ENCODE measurements at regions not wholly inside any gene's neighbourhood (a gene's known extent, or its start where the extent isn't known, plus 50 kb on each side); places are given as distances from the start of the nearest gene placed in this dataset.

GRCh38 chr15:87387766-87388165, 868.8 kb downstream of the NTRK3 start:
- TF ChIP-seq, protein P1, sequence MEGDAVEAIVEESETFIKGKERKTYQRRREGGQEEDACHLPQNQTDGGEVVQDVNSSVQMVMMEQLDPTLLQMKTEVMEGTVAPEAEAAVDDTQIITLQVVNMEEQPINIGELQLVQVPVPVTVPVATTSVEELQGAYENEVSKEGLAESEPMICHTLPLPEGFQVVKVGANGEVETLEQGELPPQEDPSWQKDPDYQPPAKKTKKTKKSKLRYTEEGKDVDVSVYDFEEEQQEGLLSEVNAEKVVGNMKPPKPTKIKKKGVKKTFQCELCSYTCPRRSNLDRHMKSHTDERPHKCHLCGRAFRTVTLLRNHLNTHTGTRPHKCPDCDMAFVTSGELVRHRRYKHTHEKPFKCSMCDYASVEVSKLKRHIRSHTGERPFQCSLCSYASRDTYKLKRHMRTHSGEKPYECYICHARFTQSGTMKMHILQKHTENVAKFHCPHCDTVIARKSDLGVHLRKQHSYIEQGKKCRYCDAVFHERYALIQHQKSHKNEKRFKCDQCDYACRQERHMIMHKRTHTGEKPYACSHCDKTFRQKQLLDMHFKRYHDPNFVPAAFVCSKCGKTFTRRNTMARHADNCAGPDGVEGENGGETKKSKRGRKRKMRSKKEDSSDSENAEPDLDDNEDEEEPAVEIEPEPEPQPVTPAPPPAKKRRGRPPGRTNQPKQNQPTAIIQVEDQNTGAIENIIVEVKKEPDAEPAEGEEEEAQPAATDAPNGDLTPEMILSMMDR (IDR thresholded peaks at IDR 0.05; ENCODE audit: insufficient read depth, low read length): no peak
- TF ChIP-seq POLR2AphosphoS5 (IDR thresholded peaks at IDR 0.05; ENCODE audit: low read depth): no peak
- no peak for TF ChIP-seq GABPA (IDR thresholded peaks at IDR 0.05; ENCODE audit: low read depth)

Measured in HL-60 (cell line).